HEK293T (cell line): ENCODE measurements at regions not wholly inside any gene's neighbourhood (a gene's known extent, or its start where the extent isn't known, plus 50 kb on each side); places are given as distances from the start of the nearest gene placed in this dataset.

ENCODE experiments used
- BHLHE40 ChIP-seq: fragments of 450-650 bp; IDR thresholded peaks from 2 replicates; pipeline ENCODE4 v1.6.1; 2016; ENCODE audit warnings: mild to moderate bottlenecking, moderate library complexity, borderline replicate concordance
- ELF4 ChIP-seq: fragments of 450-650 bp; IDR thresholded peaks from 2 replicates; pipeline ENCODE4 v1.6.1; 2017; ENCODE audit warnings: antibody characterized with exemption
- FOXA1 ChIP-seq: fragments of 450-650 bp; IDR thresholded peaks from 2 replicates; pipeline ENCODE4 v1.6.1; 2016; ENCODE audit warnings: mild to moderate bottlenecking
- L3MBTL2 ChIP-seq: fragments of 450-650 bp; conservative IDR thresholded peaks from 2 replicates; pipeline ENCODE4 v1.6.1; 2016; ENCODE audit warnings: mild to moderate bottlenecking
- LEF1 ChIP-seq: fragments of 450-650 bp; IDR thresholded peaks from 2 replicates; pipeline ENCODE4 v1.6.1; 2017; ENCODE audit warnings: mild to moderate bottlenecking, borderline replicate concordance
- SP1 ChIP-seq: fragments of 450-650 bp; IDR thresholded peaks from 2 replicates; pipeline ENCODE4 v1.6.1; 2017
- TARDBP ChIP-seq: fragments of 450-650 bp; IDR thresholded peaks from 2 replicates; pipeline ENCODE4 v1.6.1; 2016
- ZNF384 ChIP-seq: fragments of 450-650 bp; IDR thresholded peaks from 2 replicates; pipeline ENCODE4 v1.6.1; 2016

- TF ChIP-seq ELF4 (no peak), FOXA1 (no peak), SP1 (no peak), L3MBTL2 (no peak), LEF1 (no peak), BHLHE40 (no peak), TARDBP (no peak), ZNF384 (no peak)
Observed at GRCh38 chr1:8115031-8115768, 89.1 kb upstream of the ERRFI1 start.
